MM.1S (cell line): ENCODE measurements at regions not wholly inside any gene's neighbourhood (a gene's known extent, or its start where the extent isn't known, plus 50 kb on each side); places are given as distances from the start of the nearest gene placed in this dataset.

ENCODE experiments used
- CTCF ChIP-seq: fragments of 300-600 bp; sonication (generic); IDR thresholded peaks from 2 replicates; pipeline ENCODE4 v1.5.1; 2016; ENCODE audit warnings: antibody characterized with exemption, low read length, mixed read lengths
- EZH2phosphoT487 ChIP-seq: fragments of 300-600 bp; sonication (generic); IDR thresholded peaks from 2 replicates; pipeline ENCODE4 v1.6.1; 2018; ENCODE audit warnings: antibody characterized with exemption, low read length

DNA sequence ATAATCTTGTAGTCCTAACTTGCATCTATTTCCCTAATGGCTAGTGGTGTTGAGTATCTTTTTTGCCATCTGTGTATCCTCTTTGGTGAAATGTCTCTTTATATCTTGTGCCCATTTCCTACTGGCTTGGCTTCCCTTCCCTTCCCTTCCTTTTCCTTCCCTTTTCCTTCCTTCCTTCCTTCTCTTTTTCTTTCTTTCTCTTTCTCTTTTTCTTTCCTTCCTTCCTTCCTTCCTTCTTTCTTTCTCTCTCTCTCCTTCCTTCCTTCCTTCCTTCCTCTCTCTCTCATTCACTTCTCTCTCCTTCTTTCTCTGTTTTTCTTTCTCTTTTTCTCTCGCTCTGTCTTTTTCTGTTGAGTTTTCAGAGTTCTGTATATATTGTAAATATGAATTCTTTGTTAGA lies 61.5 kb upstream of the SLC4A4 start:
- TF ChIP-seq CTCF (no peak), EZH2phosphoT487 (no peak)
